ENCODE measurements at regions not wholly inside any gene's neighbourhood (a gene's known extent, or its start where the extent isn't known, plus 50 kb on each side); places are given as distances from the start of the nearest gene placed in this dataset.
A peak's percentile ranks its signal among the peaks of the same experiment; 100 is the strongest.

DNA sequence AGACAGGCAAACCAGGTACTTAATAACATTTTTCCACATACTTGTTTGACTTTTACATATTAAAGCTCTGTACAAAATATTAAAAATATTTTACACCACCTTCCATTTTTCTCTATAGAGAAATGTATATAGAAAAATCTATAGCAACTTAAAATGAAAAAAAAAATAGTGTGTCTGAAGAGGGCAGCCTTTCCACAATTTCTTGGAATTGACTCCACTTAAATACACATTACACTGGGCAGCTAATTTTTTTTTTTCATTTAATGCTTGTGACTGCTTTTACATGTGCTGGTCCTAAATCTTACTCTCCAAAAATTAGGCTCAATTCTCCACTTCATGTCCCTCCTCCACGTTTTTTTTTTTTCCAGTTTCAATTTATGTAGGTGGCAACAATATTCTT, 427.0 kb upstream of the RBMS3 start:
- TF ChIP-seq, protein P1, sequence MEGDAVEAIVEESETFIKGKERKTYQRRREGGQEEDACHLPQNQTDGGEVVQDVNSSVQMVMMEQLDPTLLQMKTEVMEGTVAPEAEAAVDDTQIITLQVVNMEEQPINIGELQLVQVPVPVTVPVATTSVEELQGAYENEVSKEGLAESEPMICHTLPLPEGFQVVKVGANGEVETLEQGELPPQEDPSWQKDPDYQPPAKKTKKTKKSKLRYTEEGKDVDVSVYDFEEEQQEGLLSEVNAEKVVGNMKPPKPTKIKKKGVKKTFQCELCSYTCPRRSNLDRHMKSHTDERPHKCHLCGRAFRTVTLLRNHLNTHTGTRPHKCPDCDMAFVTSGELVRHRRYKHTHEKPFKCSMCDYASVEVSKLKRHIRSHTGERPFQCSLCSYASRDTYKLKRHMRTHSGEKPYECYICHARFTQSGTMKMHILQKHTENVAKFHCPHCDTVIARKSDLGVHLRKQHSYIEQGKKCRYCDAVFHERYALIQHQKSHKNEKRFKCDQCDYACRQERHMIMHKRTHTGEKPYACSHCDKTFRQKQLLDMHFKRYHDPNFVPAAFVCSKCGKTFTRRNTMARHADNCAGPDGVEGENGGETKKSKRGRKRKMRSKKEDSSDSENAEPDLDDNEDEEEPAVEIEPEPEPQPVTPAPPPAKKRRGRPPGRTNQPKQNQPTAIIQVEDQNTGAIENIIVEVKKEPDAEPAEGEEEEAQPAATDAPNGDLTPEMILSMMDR (IDR thresholded peaks at IDR 0.05): peak; percentile 11; the same call in 1 of the 2 replicates
- no peak for TF ChIP-seq POLR2AphosphoS5 (IDR thresholded peaks at IDR 0.05; ENCODE audit: low read depth, low read length)
- no peak for TF ChIP-seq TCF7L2 (IDR thresholded peaks at IDR 0.05; ENCODE audit: low read depth, low read length)
- TF ChIP-seq SIN3A (IDR thresholded peaks at IDR 0.05; ENCODE audit: borderline replicate concordance, insufficient read depth, low read depth, low read length): no peak
- TF ChIP-seq, protein P2, sequence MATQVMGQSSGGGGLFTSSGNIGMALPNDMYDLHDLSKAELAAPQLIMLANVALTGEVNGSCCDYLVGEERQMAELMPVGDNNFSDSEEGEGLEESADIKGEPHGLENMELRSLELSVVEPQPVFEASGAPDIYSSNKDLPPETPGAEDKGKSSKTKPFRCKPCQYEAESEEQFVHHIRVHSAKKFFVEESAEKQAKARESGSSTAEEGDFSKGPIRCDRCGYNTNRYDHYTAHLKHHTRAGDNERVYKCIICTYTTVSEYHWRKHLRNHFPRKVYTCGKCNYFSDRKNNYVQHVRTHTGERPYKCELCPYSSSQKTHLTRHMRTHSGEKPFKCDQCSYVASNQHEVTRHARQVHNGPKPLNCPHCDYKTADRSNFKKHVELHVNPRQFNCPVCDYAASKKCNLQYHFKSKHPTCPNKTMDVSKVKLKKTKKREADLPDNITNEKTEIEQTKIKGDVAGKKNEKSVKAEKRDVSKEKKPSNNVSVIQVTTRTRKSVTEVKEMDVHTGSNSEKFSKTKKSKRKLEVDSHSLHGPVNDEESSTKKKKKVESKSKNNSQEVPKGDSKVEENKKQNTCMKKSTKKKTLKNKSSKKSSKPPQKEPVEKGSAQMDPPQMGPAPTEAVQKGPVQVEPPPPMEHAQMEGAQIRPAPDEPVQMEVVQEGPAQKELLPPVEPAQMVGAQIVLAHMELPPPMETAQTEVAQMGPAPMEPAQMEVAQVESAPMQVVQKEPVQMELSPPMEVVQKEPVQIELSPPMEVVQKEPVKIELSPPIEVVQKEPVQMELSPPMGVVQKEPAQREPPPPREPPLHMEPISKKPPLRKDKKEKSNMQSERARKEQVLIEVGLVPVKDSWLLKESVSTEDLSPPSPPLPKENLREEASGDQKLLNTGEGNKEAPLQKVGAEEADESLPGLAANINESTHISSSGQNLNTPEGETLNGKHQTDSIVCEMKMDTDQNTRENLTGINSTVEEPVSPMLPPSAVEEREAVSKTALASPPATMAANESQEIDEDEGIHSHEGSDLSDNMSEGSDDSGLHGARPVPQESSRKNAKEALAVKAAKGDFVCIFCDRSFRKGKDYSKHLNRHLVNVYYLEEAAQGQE (IDR thresholded peaks at IDR 0.05; ENCODE audit: insufficient read depth in 1 of 2, low read depth in 2 of 2, low read length in 1 of 2): no peak
